NCI-H748 (cell line): ENCODE measurements at regions not wholly inside any gene's neighbourhood (a gene's known extent, or its start where the extent isn't known, plus 50 kb on each side); places are given as distances from the start of the nearest gene placed in this dataset.
"Not testable (repeated sequence)": the region's sequence is repeated elsewhere in the genome, so short reads cannot be mapped to it uniquely, and the experiment has no call there.

ENCODE experiments used
- DNase-seq: peaks from one replicate; lab custom pipeline; 2025; ENCODE audit not compliant: unreplicated experiment; lab: John Stamatoyannopoulos, UW

GRCh38 chr2:131636704-131637308 is 109.1 kb downstream of the CCDC74A start:
- not testable (repeated sequence) for DNase-seq

DNA sequence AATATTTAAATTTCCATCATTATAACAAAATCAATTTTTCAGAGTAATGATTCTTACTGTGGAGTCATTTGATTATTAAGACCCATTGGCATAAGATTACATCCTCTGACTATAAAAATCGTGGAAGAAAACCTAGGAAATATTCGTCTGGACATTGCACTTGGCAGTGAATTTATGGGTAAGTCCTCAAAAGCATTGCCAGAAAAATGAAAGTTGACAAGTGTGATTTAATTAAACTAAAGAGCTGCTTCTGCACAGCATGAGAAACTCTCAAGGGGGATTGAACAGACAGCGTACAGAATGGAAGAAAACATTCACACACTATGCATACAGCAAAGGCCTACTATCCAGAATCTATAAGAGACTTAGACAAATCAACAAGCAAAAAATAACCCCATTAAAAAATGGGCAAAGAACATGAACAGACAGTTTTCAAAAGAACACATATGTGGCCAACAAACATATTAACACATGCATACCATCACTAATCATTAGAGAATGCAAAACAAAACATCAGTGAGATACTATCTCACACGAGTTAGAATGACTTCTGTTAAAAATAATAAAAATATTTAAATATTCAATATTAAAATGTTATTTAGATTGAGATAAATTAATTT is 111.4 kb downstream of the CCDC74A start:
- DNase-seq: not testable (repeated sequence)

DNA sequence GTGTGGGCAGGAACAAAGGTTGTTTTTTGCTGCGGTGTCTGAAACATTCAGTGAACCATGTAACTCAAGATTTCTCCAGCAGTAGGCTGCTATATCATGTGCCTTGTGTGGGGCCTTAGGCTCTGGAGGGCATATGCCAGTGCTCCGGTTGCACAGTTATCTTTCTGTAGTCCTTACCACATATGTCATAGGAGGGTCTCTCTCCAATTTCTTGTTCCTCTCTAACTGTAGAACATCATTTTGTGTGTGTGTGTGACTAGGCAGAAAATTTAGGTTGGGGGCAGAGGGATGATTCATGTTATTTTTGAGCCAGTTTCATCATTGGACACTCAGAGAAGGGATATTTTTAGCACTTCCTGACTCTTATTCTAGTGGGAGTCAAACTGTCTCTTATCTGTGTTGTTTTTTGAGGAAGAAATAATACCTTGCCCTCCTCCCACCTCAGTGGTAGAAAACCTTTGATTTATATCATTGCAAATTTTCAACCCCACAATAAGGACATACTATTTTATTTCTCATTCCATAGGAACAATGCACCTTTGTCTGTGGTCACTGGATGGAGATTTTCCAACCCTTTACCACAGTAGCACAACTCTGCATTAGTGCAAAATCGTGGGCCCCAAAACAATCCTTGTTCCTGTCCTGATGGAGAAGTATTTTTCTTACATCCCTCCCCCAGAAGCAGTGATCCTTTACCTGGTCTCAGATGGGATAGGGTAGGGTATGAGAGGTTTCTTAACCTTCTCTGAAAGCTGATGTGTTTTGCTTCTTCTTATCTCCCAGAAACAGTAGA is 113.9 kb downstream of the CCDC74A start:
- no peak for DNase-seq

- not testable (repeated sequence) for DNase-seq
These were observed 115.5 kb downstream of the CCDC74A start for GRCh38 chr2:131643180-131643579.

DNA sequence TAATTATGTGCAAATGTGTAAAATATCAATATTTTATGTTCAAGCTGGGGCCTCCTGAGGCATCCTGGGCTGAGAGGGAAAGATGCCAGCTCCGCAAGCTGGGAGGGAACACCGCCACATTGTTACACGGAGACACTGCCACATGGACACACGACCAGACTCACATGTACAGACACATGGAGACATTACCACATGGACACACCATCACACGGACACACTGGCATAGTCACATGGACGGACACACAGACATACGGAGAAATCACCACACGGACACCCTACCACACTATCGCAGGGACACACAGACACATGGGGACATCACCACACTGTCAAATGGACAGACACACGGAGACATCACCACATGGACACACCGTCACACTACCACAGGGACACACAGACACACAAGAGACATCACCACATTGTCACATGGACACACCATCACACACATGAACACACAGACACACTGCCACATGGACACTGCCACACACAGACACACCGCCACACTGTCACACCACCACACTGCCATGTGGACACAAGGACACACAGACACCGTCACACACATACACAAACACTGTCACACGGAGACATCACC is 117.6 kb downstream of the CCDC74A start:
- DNase-seq: no peak

GRCh38 chr2:131646220-131646619 is 118.5 kb downstream of the CCDC74A start:
- not testable (repeated sequence) for DNase-seq

- DNase-seq: no peak
These were observed 119.1 kb downstream of the CCDC74A start for GRCh38 chr2:131646669-131647297.

GRCh38 chr2:131648565-131648964 is 120.9 kb downstream of the CCDC74A start:
- DNase-seq: peak; percentile 3

GRCh38 chr2:131652246-131652645 is 124.6 kb downstream of the CCDC74A start:
- DNase-seq: not testable (repeated sequence)

DNA sequence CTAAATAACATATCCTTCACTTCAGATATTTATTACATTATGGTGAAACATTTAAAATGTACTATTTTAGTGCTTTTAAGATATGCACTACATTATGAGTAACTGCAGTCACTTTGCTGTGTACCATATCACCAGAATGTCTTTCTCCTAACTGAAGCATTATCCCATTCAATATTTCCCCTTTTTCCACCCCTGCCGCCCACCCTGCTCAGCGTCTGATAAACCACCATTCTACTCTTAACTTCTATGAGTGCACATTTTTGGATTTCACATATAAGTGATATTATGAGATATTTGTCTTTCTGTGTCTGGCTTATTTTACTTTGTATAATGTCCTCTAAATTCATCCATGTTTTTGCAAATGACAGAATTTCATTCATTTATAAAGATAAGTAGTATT is 126.4 kb downstream of the CCDC74A start:
- DNase-seq: not testable (repeated sequence)

DNA sequence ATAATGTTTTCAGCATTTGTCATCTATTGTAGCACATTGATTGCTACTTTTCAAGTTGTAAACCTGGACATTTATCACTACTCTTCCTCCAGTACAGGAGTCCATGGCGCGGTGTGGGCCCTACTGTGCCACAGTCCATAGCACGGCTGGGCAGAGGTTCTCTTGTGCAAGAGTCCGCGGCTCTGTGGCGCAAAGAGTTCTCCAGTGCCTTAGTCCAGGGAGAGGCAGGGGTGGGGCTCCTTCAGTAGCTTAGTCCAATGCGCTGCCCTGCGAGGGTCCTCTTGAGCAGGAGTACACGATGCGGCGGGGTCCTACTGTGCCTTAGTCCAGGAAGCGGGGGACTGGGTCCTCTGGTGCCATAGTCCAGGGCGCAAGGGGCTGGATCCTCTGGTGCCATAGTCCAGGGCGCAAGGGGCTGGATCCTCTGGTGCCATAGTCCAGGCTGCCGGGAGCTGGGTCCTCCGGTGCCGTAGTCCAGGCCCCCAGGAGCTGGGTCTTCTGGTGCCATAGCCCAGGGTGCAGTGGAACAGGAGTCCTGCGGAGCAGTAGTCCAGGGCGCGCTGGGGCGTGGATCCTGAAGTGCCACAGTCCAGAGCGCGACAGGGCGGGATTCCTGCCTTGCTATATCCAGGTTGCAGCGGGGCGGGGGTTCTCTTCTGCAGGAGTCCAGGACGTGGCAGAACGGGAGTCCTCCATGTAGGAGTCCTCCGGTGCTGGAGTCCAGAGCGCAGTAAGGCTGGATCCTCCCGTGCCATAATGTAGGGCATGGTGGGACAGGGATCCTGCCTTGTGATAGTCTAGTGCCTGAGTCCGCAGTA is 129.3 kb downstream of the CCDC74A start:
- no peak for DNase-seq

DNA sequence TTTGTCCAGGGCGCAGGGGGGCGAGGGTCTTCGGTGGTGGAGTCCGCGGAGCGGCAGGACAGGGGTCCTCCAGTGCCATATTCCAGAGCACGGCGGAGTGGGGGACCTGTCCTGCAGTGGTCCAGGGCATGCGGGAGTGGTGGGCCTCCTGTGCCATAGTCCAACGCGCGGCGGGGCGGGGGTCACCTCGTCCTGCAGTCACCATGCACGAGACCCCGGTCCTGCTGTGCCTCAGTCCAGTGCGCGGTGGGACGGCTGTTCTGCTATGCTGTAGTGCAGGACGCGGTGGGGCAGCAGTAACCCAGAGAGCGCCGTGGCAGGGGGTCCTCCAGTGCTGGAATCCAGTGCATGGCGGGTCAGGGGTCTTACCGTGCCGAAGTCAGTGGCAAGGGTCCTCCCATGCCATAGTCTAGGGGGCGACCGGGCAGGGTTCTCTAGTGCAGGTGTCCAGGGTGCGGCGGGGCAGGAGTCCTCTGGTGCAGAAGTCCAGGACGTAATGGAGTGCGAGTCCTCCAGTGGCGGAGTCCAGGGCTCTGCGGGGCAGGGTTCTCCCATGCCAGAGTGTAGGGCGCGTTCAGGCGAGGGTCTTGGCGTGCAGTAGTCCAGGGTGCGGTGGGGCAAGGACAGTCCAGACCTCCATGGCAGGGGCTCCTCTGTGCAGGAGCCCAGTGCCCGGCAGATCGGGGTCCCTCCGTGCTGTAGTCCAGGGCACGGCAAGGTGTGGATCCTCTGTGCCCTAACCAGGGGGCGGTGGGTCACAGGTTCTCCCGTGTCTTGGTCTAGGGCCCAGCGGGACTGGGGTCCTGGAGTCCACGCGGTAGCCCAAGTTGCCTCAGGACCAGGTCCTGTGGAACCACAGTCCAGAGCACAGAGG is 130.4 kb downstream of the CCDC74A start:
- DNase-seq: no peak

DNA sequence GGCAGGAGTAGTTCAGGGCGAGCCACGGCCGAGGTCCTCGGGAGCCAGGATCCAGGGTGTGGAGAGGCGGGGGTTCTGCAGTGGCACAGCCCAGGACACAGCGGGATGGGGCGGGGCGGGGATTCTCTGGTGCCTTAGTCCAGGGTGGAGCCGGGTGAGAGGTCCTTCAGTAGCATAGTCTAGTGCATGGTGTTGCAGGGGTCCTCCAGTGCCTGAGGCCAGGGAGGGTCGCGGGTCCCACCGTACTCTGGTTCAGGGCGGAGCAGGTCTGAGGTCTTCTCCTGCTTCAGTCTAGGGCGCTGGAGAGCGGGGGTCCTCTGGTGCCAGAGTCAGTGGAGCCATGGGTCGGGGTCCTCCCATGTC is 131.1 kb downstream of the CCDC74A start:
- DNase-seq: no peak

GRCh38 chr2:131659168-131659572 is 131.5 kb downstream of the CCDC74A start:
- DNase-seq: no peak

DNA sequence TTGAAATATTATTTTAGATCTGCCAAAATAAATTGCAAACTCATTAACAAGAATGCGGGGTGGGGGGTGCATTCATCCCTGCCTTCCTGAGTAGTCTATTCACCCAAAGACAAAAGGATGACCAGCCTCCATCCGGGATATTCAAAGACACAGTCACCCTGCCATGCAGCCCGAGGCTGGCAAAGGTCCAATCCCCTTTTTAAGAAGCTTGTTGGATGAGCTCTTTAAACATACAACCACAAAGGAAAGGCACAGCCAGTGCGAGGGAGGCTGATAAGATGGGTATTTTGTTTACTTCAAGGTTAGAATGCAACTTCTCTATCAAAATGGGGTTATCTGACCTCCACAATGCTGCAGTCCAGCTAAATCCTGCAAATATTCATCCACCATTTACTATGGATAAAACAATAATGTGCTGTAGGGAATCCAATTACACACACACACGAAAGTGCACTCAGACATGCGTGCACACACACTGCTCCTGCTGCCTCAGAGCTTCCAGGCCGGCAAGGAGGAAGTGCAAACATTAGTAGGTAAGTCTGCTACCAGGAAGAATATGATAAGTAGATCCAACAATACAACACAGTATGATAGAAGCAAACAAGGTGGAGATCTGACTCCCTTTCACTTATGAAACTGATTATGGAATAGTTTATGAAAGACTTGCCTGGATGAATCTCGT is 133.6 kb downstream of the CCDC74A start:
- peak; percentile 81 for DNase-seq

DNA sequence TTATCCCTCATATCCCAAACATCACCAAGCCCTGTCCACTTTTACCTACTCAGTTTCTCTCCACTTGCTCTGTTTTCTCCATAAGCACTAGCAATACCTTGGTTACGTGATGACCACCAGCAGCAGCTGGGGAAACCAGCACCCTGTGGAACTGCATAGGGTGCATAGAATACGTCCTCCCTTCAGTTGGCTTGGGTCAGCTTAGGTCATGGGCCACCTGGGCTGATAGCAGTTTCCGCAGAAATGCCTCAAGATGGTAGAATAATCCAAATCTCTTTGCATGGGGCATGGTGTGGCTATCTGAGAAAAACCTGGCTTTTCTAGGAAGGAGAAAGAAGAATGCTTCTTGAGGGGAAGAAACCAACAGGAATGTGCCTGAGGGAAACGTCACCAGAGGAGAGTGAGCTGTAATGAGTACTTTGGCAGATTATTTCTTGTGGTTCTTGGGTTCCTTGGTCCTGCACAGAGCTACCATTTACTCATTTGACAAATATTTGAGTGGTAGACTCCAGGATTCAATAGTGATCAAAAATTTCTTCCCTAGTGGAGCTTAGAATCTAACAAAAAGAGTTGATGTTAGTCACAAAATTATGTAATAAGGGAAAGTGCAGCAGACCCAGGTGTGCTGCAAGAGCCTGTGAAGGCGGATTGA is 134.3 kb downstream of the CCDC74A start:
- DNase-seq: not testable (repeated sequence)

DNA sequence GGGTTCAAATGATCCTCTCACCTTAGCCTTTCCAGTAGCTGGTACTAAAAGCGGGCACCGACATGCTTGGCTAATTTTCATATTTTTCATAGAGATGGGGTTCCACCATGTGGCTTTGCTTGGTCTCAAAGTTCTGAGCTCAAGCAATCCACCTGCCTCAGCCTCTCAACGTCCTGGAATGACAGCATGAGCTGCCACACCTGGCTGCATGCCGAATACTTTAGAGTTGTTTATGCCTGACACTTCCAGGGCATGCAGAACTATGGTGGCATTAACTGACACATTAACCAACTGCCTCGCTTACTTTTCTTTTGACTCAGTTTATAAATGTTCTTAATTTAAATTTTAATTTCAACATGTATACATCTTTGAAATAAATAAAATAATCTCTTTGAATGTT is 135.8 kb downstream of the CCDC74A start:
- DNase-seq: not testable (repeated sequence)

GRCh38 chr2:131665716-131666115 is 138.0 kb downstream of the CCDC74A start:
- DNase-seq: not testable (repeated sequence)
